ENCODE measurements at regions not wholly inside any gene's neighbourhood (a gene's known extent, or its start where the extent isn't known, plus 50 kb on each side); places are given as distances from the start of the nearest gene placed in this dataset.

DNA sequence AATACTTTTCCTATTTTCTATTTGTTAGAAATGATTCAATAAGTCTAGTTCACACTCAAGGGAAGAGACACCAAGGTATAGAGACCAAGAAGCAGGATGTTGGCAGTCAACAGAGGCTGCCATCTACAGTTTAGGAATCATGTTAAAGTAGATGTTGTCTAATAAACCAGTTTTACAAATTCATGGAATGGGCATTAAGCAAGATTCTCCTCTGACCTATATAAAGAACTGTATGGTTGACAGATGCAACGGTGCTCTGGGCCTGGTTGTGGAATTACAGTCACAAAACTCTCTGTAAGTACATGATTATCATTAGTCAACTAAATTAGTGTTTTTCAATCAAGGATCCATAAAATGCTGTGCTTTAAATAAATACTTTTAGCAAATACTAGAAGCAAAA, 475.1 kb downstream of the NAV3 start:
- TF ChIP-seq EZH2 (optimal IDR thresholded peaks at IDR 0.05; ENCODE audit: low read depth, low read length) (no peak), CTCF (IDR thresholded peaks at IDR 0.05; ENCODE audit: low read length) (no peak)
